ENCODE measurements at regions not wholly inside any gene's neighbourhood (a gene's known extent, or its start where the extent isn't known, plus 50 kb on each side); places are given as distances from the start of the nearest gene placed in this dataset.

GRCh38 chr12:63423839-63424238 is 244.5 kb downstream of the DPY19L2 start:
- no peak overlapping the region for H3K4me2 ChIP-seq (ENCODE audit: insufficient read depth, low read length)
- no peaks in the 10 kb centered on the region for H3K4me1 ChIP-seq (ENCODE audit: control insufficient read depth, extremely low read depth, insufficient read depth, low read length)
- no peak for FAIRE-seq
- no peaks in the 10 kb centered on the region for H3K36me3 ChIP-seq (ENCODE audit: control insufficient read depth in 2 of 2, extremely low read depth in 1 of 2, insufficient read depth in 2 of 2, low read length in 2 of 2)
- H3K9ac ChIP-seq (replicated peaks; ENCODE audit: extremely low read depth, insufficient read depth, low read length), result no peak overlapping the region
- TF ChIP-seq MYC (IDR thresholded peaks at IDR 0.05; ENCODE audit: low read depth, low read length) (no peak), FOS (IDR thresholded peaks at IDR 0.05; ENCODE audit: borderline replicate concordance, insufficient read depth, low read length) (no peak), POLR2AphosphoS5 (IDR thresholded peaks at IDR 0.05; ENCODE audit: insufficient read depth, low read depth, low read length) (no peak), GATA2 (IDR thresholded peaks at IDR 0.05; ENCODE audit: insufficient read depth, insufficient read length, low read depth, low read length) (no peak), EZH2 (IDR thresholded peaks at IDR 0.05; ENCODE audit: borderline replicate concordance, low read depth, low read length, severe bottlenecking) (no peak), CTCF (IDR thresholded peaks at IDR 0.05; ENCODE audit: extremely low read depth in 1 of 2, insufficient read depth in 1 of 2, low read depth in 1 of 2, low read length in 2 of 2) (no peak), JUN (IDR thresholded peaks at IDR 0.05; ENCODE audit: borderline replicate concordance, insufficient read depth, insufficient read length, low read depth) (no peak), MAX (IDR thresholded peaks at IDR 0.05; ENCODE audit: insufficient read depth, insufficient read length) (no peak), POLR2A (IDR thresholded peaks at IDR 0.05; ENCODE audit: low read depth, low read length) (no peak)
- no peaks in the 10 kb centered on the region for H3K9me3 ChIP-seq (replicated peaks; ENCODE audit: control insufficient read depth, insufficient read depth, low read length)
- CTCF ChIA-PET, result interaction anchor here (1.2 to 1.5 kb wide), 2 partner anchors 10 to 272 kb away, joined by 3 to 4 read pairs; no protein-coding TSS in a partner anchor
- POLR2A ChIA-PET, result no interaction called here
- no peak overlapping the region for H3K27ac ChIP-seq (ENCODE audit: insufficient read depth, low read depth, low read length)
- H3K27me3 ChIP-seq (ENCODE audit: control insufficient read depth in 2 of 2, insufficient read depth in 2 of 2, low read length in 2 of 2), result peaks cover 0 to 12% of the 10 kb centered on the region in 2 experiments
- no peak overlapping the region for H3K4me3 ChIP-seq (replicated peaks in 1 of 3; ENCODE audit: insufficient read depth in 1 of 3, low read depth in 1 of 3, low read length in 3 of 3)
- H4K20me1 ChIP-seq (replicated peaks; ENCODE audit: control insufficient read depth, extremely low read depth, insufficient read depth, low read length), result no peaks in the 10 kb centered on the region
- no peak overlapping the region for H2AFZ ChIP-seq (ENCODE audit: low read depth, low read length)
- H3K79me2 ChIP-seq (ENCODE audit: control insufficient read depth, insufficient read depth, low read length), result no peaks in the 10 kb centered on the region
- BruUV-seq (replicated peaks), result no TSS peak
- H3K9me1 ChIP-seq (replicated peaks; ENCODE audit: control insufficient read depth, extremely low read depth, insufficient read depth, low read length), result no peaks in the 10 kb centered on the region
- no peak for DNase-seq (ENCODE audit: low read depth, low spot score)
- dilution Hi-C loops (cut with MboI; ENCODE audit: extremely low pct_ligation_motif_present, low sequenced_read_pairs), result no loop called here
- intact Hi-C loops (cut with micrococcal nuclease), result loop anchor here (5.0 kb wide), 4 partner anchors 243 to 833 kb away; partner anchors contain the start of genes AVPR1A and DPY19L2

Measured in endothelial cell of umbilical vein (primary cell).